HG03280 (cell line): ENCODE measurements at regions not wholly inside any gene's neighbourhood (a gene's known extent, or its start where the extent isn't known, plus 50 kb on each side); places are given as distances from the start of the nearest gene placed in this dataset.
"Not testable (repeated sequence)": the region's sequence is repeated elsewhere in the genome, so short reads cannot be mapped to it uniquely, and the experiment has no call there.

ENCODE experiments used
- ATAC-seq: cut with Tn5 transposase; IDR thresholded peaks from one replicate; pipeline ENCODE4 v1.9.1; 2021; ENCODE audit warnings: mild to moderate bottlenecking, moderate library complexity; ENCODE audit not compliant: unreplicated experiment

GRCh38 chr5:167057665-167058064, 1233.8 kb upstream of the WWC1 start:
- no peak for ATAC-seq

GRCh38 chr5:167061695-167062094, 1229.8 kb upstream of the WWC1 start:
- ATAC-seq, result no peak

GRCh38 chr5:167063116-167063515, 1228.3 kb upstream of the WWC1 start:
- no peak for ATAC-seq

GRCh38 chr5:167063788-167064187, 1227.7 kb upstream of the WWC1 start:
- ATAC-seq, result no peak

- no peak for ATAC-seq
Measured at GRCh38 chr5:167064198-167064776, 1227.2 kb upstream of the WWC1 start.

GRCh38 chr5:167065794-167066193, 1225.7 kb upstream of the WWC1 start:
- ATAC-seq, result no peak

- ATAC-seq, result no peak
Measured at GRCh38 chr5:167071981-167072610, 1219.3 kb upstream of the WWC1 start.

GRCh38 chr5:167081561-167081960, 1209.9 kb upstream of the WWC1 start:
- ATAC-seq, result no peak

- ATAC-seq, result no peak
Measured at GRCh38 chr5:167096816-167097215, 1194.6 kb upstream of the WWC1 start.

- ATAC-seq, result no peak
Measured at GRCh38 chr5:167104351-167104750, 1187.1 kb upstream of the WWC1 start.

- ATAC-seq, result no peak
Measured at GRCh38 chr5:167105941-167106340, 1185.5 kb upstream of the WWC1 start.

GRCh38 chr5:167107684-167108083, 1183.8 kb upstream of the WWC1 start:
- ATAC-seq, result no peak

GRCh38 chr5:167108266-167108665, 1183.2 kb upstream of the WWC1 start:
- not testable (repeated sequence) for ATAC-seq

GRCh38 chr5:167112556-167112955, 1178.9 kb upstream of the WWC1 start:
- no peak for ATAC-seq

- no peak for ATAC-seq
Measured at GRCh38 chr5:167122267-167122666, 1169.2 kb upstream of the WWC1 start.

- ATAC-seq, result no peak
Measured at GRCh38 chr5:167123126-167123525, 1168.3 kb upstream of the WWC1 start.

GRCh38 chr5:167128581-167128980, 1162.9 kb upstream of the WWC1 start:
- no peak for ATAC-seq

GRCh38 chr5:167140548-167141291, 1150.7 kb upstream of the WWC1 start:
- no peak for ATAC-seq

- no peak for ATAC-seq
Measured at GRCh38 chr5:167143716-167144115, 1147.7 kb upstream of the WWC1 start.

- ATAC-seq, result no peak
Measured at GRCh38 chr5:167145841-167146240, 1145.6 kb upstream of the WWC1 start.

- no peak for ATAC-seq
Measured at GRCh38 chr5:167147879-167148278, 1143.6 kb upstream of the WWC1 start.

GRCh38 chr5:167150661-167151060, 1140.8 kb upstream of the WWC1 start:
- no peak for ATAC-seq
